ENCODE measurements at regions not wholly inside any gene's neighbourhood (a gene's known extent, or its start where the extent isn't known, plus 50 kb on each side); places are given as distances from the start of the nearest gene placed in this dataset.

DNA sequence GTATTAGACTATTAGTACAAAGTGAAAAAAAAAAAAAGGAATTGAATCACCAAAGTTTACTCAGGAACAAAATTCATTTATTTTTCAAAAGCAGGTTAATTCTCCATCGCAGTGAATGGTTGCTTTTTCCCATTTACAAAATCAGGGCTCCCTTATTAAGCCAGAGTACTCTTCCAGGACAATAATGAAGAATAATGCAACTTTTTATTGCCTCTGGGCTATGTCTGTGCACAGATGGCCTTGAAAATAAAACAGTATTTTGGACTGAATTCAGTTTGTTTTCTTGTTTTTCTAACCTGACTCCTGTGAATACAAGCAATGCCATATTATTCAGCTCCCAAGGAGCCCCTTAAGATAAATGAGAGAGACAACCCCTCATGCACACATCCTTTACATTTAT, 246.8 kb downstream of the KCNS3 start:
- dilution Hi-C loops (cut with MboI; ENCODE audit: extremely low pct_ligation_motif_present, low sequenced_read_pairs) = no loop called here
- Histone ChIP-seq H3K9me1 (ENCODE audit: control insufficient read depth, extremely low read depth, insufficient read depth, low read length) (no peaks in the 10 kb centered on the region), H3K9ac (ENCODE audit: control insufficient read depth, extremely low read depth, insufficient read depth, low read length) (no peak overlapping the region), H3K36me3 (ENCODE audit: control insufficient read depth in 2 of 2, extremely low read depth in 1 of 2, insufficient read depth in 2 of 2, low read length in 2 of 2) (no peaks in the 10 kb centered on the region), H3K79me2 (ENCODE audit: control insufficient read depth, insufficient read depth, low read length) (no peaks in the 10 kb centered on the region), H3K4me2 (ENCODE audit: control insufficient read depth, extremely low read depth, insufficient read depth, low read depth, low read length) (no peak overlapping the region), H3K4me1 (ENCODE audit: control insufficient read depth, extremely low read depth, insufficient read depth, low read length) (no peaks in the 10 kb centered on the region), H3K4me3 (ENCODE audit: control insufficient read depth in 2 of 3, extremely low read depth in 1 of 3, insufficient read depth in 2 of 3, low read depth in 1 of 3, low read length in 3 of 3) (no peak overlapping the region), H3K27me3 (ENCODE audit: control insufficient read depth, extremely low read depth, insufficient read depth, low read length) (peaks cover 11% of the 10 kb centered on the region), H3K9me3 (ENCODE audit: control insufficient read depth, low read depth, low read length) (no peaks in the 10 kb centered on the region), H3K27ac (ENCODE audit: control insufficient read depth, insufficient read depth, low read length) (no peak overlapping the region), H2AFZ (ENCODE audit: control insufficient read depth, low read length) (no peak overlapping the region), H4K20me1 (ENCODE audit: control insufficient read depth, extremely low read depth, insufficient read depth, low read length) (no peaks in the 10 kb centered on the region)
- FAIRE-seq (no peak), DNase-seq (ENCODE audit: low read depth, low spot score) (no peak)
- TF ChIP-seq, protein P1, sequence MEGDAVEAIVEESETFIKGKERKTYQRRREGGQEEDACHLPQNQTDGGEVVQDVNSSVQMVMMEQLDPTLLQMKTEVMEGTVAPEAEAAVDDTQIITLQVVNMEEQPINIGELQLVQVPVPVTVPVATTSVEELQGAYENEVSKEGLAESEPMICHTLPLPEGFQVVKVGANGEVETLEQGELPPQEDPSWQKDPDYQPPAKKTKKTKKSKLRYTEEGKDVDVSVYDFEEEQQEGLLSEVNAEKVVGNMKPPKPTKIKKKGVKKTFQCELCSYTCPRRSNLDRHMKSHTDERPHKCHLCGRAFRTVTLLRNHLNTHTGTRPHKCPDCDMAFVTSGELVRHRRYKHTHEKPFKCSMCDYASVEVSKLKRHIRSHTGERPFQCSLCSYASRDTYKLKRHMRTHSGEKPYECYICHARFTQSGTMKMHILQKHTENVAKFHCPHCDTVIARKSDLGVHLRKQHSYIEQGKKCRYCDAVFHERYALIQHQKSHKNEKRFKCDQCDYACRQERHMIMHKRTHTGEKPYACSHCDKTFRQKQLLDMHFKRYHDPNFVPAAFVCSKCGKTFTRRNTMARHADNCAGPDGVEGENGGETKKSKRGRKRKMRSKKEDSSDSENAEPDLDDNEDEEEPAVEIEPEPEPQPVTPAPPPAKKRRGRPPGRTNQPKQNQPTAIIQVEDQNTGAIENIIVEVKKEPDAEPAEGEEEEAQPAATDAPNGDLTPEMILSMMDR (optimal IDR thresholded peaks at IDR 0.05 in 1 of 3, IDR thresholded peaks at IDR 0.05 in 1 of 3, conservative IDR thresholded peaks at IDR 0.05 in 1 of 3; ENCODE audit: extremely low read depth in 1 of 3, insufficient read depth in 2 of 3, low read length in 3 of 3) = no peak
- no peak for TF ChIP-seq EZH2 (IDR thresholded peaks at IDR 0.05; ENCODE audit: low read length)

DNA sequence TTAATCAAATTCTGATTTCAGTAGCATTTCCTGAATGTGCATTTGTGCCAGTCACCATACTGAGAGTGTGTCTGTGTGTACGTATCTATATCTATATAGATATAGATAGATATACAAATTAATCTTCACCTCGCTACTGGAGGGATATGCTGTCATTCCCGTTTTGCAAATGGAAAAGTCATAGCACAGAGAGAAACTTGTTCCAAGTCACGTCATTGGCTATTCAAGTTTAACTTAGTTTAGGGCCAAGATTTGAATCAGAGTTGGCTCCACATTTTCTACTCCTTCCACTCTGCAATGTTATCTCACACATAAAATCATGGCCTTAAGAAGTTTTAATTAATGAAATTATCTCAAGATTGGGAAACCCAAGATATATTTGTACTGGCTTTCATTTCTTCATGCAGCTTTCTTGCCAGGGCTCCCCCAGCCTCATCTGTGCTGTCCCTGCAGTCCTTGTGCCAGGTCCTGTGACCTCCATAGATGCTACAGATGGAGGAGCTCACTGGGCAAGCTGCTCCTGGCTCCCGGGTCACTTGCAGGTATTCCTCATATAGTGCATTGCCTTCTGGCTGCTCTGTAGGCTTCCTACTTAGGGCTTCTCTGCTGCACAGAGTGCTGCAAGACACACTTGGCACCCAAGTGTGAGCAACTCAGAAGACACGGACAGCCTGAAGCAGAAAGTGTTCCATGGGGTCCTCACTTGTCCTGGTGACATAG, 245.8 kb downstream of the KCNS3 start:
- no peak for DNase-seq (ENCODE audit: low read depth, low spot score)
- H3K79me2 ChIP-seq (ENCODE audit: control insufficient read depth, insufficient read depth, low read length) = no peaks in the 10 kb centered on the region
- no peaks in the 10 kb centered on the region for H3K36me3 ChIP-seq (ENCODE audit: control insufficient read depth in 2 of 2, extremely low read depth in 1 of 2, insufficient read depth in 2 of 2, low read length in 2 of 2)
- no peak overlapping the region for H3K4me2 ChIP-seq (ENCODE audit: control insufficient read depth, extremely low read depth, insufficient read depth, low read depth, low read length)
- no peak overlapping the region for H3K27ac ChIP-seq (ENCODE audit: control insufficient read depth, insufficient read depth, low read length)
- H3K9me3 ChIP-seq (ENCODE audit: control insufficient read depth, low read depth, low read length) = no peaks in the 10 kb centered on the region
- H4K20me1 ChIP-seq (ENCODE audit: control insufficient read depth, extremely low read depth, insufficient read depth, low read length) = no peaks in the 10 kb centered on the region
- no peak overlapping the region for H3K9ac ChIP-seq (ENCODE audit: control insufficient read depth, extremely low read depth, insufficient read depth, low read length)
- no peak for TF ChIP-seq EZH2 (IDR thresholded peaks at IDR 0.05; ENCODE audit: low read length)
- TF ChIP-seq, protein P1 (optimal IDR thresholded peaks at IDR 0.05 in 1 of 3, IDR thresholded peaks at IDR 0.05 in 1 of 3, conservative IDR thresholded peaks at IDR 0.05 in 1 of 3; ENCODE audit: extremely low read depth in 1 of 3, insufficient read depth in 2 of 3, low read length in 3 of 3) = no peak
- no peaks in the 10 kb centered on the region for H3K4me1 ChIP-seq (ENCODE audit: control insufficient read depth, extremely low read depth, insufficient read depth, low read length)
- H3K27me3 ChIP-seq (ENCODE audit: control insufficient read depth, extremely low read depth, insufficient read depth, low read length) = peaks cover 16% of the 10 kb centered on the region
- H3K4me3 ChIP-seq (ENCODE audit: control insufficient read depth in 2 of 3, extremely low read depth in 1 of 3, insufficient read depth in 2 of 3, low read depth in 1 of 3, low read length in 3 of 3) = no peak overlapping the region
- H3K9me1 ChIP-seq (ENCODE audit: control insufficient read depth, extremely low read depth, insufficient read depth, low read length) = no peaks in the 10 kb centered on the region
- dilution Hi-C loops (cut with MboI; ENCODE audit: extremely low pct_ligation_motif_present, low sequenced_read_pairs) = no loop called here
- no peak overlapping the region for H2AFZ ChIP-seq (ENCODE audit: control insufficient read depth, low read length)
- FAIRE-seq = no peak

Data from keratinocyte (primary cell).